GM13977 (cell line): ENCODE measurements at regions not wholly inside any gene's neighbourhood (a gene's known extent, or its start where the extent isn't known, plus 50 kb on each side); places are given as distances from the start of the nearest gene placed in this dataset.

Experiments
- DNase-seq: peaks from one replicate; pipeline ENCODE4 v3.0.0; 2012; ENCODE audit warnings: low spot score
- in situ Hi-C: fragments of 300-500 bp; cut with MboI; formaldehyde crosslinking; loops from one replicate; pipeline ENCODE4 v1.12.0; 2022; ENCODE audit warnings: low sequenced_read_pairs, low pct_unique_long_range_greater_than_20kb, mixed read lengths, inconsistent platforms; ENCODE audit not compliant: unreplicated experiment
- TF ChIP-seq, protein P1 (sequence below): IDR thresholded peaks from 2 replicates; pipeline ENCODE4 v1.5.1; 2012; ENCODE audit warnings: mild to moderate bottlenecking, control low read depth; ENCODE audit not compliant: insufficient read depth; ENCODE audit errors: extremely low read depth, missing control alignments

DNA sequence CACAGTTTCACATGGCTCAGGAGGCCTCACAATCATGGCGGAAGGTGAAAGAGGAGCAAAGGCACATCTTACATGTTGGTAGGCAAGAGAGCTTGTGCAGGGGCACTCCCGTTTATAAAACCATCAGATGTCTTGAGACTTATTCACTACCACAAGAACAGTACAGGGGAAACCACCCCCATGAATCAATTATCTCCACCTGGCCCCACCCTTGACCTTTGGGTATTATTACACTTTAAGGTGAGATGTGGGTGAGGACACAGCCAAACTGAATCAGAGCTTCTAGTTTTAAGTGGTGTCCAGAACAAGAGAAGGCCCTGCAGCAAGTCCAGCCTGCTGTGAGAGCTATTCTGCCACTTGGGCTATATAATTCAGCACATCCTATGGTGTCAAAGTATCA, 493.7 kb downstream of the ETS1 start:
- DNase-seq, result no peak
- TF ChIP-seq, protein P1, sequence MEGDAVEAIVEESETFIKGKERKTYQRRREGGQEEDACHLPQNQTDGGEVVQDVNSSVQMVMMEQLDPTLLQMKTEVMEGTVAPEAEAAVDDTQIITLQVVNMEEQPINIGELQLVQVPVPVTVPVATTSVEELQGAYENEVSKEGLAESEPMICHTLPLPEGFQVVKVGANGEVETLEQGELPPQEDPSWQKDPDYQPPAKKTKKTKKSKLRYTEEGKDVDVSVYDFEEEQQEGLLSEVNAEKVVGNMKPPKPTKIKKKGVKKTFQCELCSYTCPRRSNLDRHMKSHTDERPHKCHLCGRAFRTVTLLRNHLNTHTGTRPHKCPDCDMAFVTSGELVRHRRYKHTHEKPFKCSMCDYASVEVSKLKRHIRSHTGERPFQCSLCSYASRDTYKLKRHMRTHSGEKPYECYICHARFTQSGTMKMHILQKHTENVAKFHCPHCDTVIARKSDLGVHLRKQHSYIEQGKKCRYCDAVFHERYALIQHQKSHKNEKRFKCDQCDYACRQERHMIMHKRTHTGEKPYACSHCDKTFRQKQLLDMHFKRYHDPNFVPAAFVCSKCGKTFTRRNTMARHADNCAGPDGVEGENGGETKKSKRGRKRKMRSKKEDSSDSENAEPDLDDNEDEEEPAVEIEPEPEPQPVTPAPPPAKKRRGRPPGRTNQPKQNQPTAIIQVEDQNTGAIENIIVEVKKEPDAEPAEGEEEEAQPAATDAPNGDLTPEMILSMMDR, result no peak
- in situ Hi-C loops, result no loop called here

DNA sequence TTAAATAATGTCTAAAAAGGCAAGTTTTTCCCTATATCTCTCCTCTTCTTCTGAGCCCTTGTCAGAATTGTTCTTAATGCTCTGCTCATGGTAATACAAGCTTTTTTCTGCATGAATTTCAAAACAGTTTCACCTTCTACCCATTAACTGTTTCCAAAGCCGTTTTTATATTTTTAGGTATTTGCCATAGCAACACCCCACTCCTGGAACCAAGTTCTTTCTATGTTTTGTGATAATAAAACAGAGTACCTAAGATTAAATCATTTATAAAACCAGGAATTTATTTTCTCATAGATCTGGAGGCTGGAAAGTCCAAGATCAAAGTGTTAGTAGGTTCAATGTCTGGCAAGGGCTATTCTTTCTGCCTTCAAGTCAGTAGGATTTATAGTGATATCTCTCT, 497.4 kb downstream of the ETS1 start:
- in situ Hi-C loops, result no loop called here
- no peak for DNase-seq
- TF ChIP-seq, protein P1, result no peak

DNA sequence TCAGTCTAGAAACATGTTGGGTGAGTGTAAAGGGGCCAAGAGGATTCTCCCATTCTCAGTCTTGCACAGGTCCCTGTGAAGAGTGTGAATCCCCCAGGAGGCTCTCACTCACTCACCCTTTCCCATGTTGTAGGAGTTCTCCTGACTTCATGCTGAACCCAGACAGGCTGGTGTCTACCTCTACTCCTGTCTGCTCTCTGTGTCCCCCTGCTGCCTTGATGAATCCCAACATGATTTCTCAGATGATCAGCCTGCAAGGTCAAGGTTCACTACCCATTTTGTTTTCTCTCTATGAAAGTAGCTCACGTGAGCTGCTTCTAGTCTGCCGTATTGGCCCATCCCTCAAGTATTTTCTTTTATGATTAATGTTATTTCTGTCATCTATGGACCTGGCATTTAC, 500.6 kb downstream of the ETS1 start:
- DNase-seq, result no peak
- TF ChIP-seq, protein P1, result no peak
- in situ Hi-C loops, result no loop called here

DNA sequence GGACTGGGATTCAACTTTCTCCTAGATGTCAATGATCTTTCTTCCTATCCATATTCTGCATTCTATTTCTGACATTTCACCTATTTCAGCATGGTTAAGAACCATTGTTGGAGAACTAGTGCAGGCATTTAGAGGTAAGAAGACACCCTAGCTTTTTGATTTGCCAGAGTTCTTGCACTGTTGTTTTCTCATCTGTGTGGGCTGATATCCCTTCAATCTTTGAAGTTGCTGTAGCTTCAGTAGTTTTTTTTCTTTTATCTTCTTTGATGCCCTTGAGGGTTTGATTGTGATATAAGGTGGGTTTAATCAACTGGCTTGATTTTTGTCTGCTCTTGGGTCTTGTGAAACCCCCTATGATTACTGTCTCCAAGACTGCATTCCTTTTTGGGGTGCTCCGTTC, 502.1 kb downstream of the ETS1 start:
- in situ Hi-C loops, result no loop called here
- TF ChIP-seq, protein P1, result no peak
- DNase-seq, result no peak

DNA sequence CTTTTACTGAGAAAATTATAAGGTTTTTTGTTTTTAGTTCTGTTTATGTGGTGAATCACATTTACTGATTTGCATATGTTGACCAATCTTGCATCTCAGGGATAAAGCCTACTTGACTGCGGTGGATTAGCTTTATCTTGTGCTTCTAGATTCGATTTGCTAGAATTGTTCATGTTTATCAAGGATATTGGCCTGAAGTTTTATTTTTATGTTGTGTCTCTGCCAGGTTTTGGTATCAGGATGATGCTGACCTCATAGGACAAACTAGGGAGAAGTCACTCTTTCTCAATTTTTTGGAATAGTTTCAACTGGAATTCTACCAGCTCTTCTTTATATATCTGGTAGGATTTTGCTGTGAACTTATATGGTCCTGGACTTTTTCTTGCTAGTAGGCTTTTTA, 504.8 kb downstream of the ETS1 start:
- in situ Hi-C loops, result no loop called here
- DNase-seq, result no peak

DNA sequence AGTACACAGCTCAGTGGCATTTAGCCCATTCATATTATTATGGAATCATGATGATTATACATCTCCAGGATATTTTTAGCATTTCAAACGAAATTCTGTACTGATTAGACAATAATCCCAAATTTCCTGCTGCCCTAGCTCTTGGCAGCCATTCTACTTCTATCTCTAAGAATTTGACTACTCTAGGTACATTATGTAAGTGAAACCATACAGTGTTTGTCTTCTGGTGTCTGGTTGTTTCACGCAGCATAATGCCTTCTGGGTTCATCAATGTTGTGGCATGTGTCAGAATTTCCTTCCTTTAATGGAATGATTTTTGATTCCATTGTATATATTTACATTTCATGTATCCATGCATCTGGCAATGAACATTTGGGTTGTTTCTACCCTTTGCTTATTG, 517.7 kb downstream of the ETS1 start:
- TF ChIP-seq, protein P1, result no peak

More for the DNA sequence above, 504.8 kb downstream of the ETS1 start:
- TF ChIP-seq, protein P1, result no peak

DNA sequence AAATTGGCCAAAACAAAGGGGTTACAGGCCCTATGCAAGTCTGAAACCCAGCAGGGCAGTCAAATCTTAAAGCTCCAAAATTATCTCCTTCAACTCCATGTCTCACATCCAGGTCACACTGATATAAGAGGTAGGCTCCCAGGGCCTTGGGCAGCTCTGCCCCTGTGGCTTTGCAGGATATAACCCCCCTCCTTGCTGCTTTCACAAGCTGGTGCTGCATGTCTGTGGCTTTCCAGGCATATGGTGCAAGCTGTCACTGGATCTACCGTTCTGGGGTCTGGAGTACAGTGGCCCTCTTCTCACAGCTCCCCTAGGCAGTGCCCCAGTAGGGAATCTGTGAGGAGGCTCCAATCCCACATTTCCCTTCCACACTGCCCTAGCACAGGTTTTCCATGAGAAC, 519.6 kb downstream of the ETS1 start:
- TF ChIP-seq, protein P1, result no peak
- in situ Hi-C loops, result no loop called here

More for the DNA sequence above, 517.7 kb downstream of the ETS1 start:
- in situ Hi-C loops, result no loop called here
- DNase-seq, result no peak

More for the DNA sequence above, 519.6 kb downstream of the ETS1 start:
- no peak for DNase-seq
